Endodermal cell (in vitro differentiated cells): ENCODE measurements at regions not wholly inside any gene's neighbourhood (a gene's known extent, or its start where the extent isn't known, plus 50 kb on each side); places are given as distances from the start of the nearest gene placed in this dataset.
A peak's percentile ranks its signal among the peaks of the same experiment; 100 is the strongest.
"Not testable (repeated sequence)": the region's sequence is repeated elsewhere in the genome, so short reads cannot be mapped to it uniquely, and the experiment has no call there.

ENCODE experiments used
- DNase-seq: peaks from one replicate; pipeline ENCODE4 v3.0.0-alpha.2; 2017
- H3K27ac ChIP-seq: 2 replicates; pipeline ENCODE4 v1.5.1; 2013; ENCODE audit warnings: mild to moderate bottlenecking, low read depth, low read length, moderate library complexity
- H3K27me3 ChIP-seq: 2 replicates; pipeline ENCODE4 v1.6.1; 2013; ENCODE audit warnings: mild to moderate bottlenecking, low read length, moderate library complexity; ENCODE audit not compliant: insufficient read depth, control insufficient read depth, poor library complexity, severe bottlenecking
- H3K36me3 ChIP-seq: 2 replicates; pipeline ENCODE4 v1.7.0; 2013; ENCODE audit warnings: mild to moderate bottlenecking, low read length, moderate library complexity; ENCODE audit not compliant: control insufficient read depth, insufficient read depth
- H3K4me1 ChIP-seq: one replicate; pipeline ENCODE4 v1.7.0; 2013; ENCODE audit warnings: low read length; ENCODE audit not compliant: control insufficient read depth, insufficient read depth
- H3K4me3 ChIP-seq: 2 replicates; pipeline ENCODE4 v1.5.1; 2013; ENCODE audit warnings: mild to moderate bottlenecking, low read length, moderate library complexity
- H3K9ac ChIP-seq: 2 replicates; pipeline ENCODE4 v1.6.1; 2013; ENCODE audit warnings: mild to moderate bottlenecking, low read length, moderate library complexity; ENCODE audit not compliant: poor library complexity, severe bottlenecking; ENCODE audit errors: extremely low read depth
- H3K9me3 ChIP-seq: 2 replicates; pipeline ENCODE4 v1.6.1; 2013; ENCODE audit warnings: mild to moderate bottlenecking, low read length, moderate library complexity; ENCODE audit not compliant: control insufficient read depth
- H3K27ac Mint-ChIP-seq: 2 replicates; pipeline ENCODE4 v1.8.0; 2020; ENCODE audit warnings: mixed read lengths
- H3K27me3 Mint-ChIP-seq: 2 replicates; pipeline ENCODE4 v1.8.0; 2021; ENCODE audit warnings: mild to moderate bottlenecking, mixed read lengths; ENCODE audit not compliant: insufficient read depth
- H3K36me3 Mint-ChIP-seq: 2 replicates; pipeline ENCODE4 v1.8.0; 2020; ENCODE audit warnings: low read depth, mixed read lengths
- H3K4me1 Mint-ChIP-seq: 2 replicates; pipeline ENCODE4 v1.8.0; 2020; ENCODE audit warnings: mixed read lengths
- H3K4me3 Mint-ChIP-seq: 2 replicates; pipeline ENCODE4 v1.8.0; 2020; ENCODE audit warnings: mild to moderate bottlenecking, moderate library complexity, mixed read lengths
- H3K9me3 Mint-ChIP-seq: 2 replicates; pipeline ENCODE4 v1.8.0; 2020; ENCODE audit warnings: mild to moderate bottlenecking, mixed read lengths
- WGBS, 2 experiments: methylation state at CpG; one replicate each; pipeline versions ENCODE4 v1.1.5 to v1.1.7; 2013; ENCODE audit warnings: missing lambda C conversion rate in 2 of 2, mixed read lengths in 1 of 2; ENCODE audit not compliant: insufficient coverage in 1 of 2, insufficient read length in 1 of 2; 5-methylcytosine and 5-hydroxymethylcytosine counted together

DNA sequence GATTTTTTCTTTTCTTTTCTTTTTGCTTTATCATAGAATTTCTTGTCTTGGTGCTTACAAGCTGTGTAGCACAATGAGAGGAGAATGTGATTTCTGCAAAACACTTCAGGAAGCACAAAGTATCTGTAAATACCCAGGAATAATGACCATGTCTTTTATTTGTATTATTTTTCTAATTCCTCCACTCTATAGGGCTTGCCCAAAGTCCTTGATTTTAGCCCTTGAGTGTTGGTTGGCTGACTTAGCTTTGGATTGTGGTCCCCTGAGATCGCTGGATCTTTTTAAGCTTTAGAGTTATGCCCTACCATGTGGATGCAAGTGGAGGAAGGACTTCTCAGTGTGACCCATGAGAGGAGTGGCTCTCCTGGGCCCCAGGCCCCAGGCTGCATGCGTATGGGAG, 52.2 kb downstream of the HOXC4 start:
- H3K36me3 ChIP-seq = not testable (repeated sequence)

DNA sequence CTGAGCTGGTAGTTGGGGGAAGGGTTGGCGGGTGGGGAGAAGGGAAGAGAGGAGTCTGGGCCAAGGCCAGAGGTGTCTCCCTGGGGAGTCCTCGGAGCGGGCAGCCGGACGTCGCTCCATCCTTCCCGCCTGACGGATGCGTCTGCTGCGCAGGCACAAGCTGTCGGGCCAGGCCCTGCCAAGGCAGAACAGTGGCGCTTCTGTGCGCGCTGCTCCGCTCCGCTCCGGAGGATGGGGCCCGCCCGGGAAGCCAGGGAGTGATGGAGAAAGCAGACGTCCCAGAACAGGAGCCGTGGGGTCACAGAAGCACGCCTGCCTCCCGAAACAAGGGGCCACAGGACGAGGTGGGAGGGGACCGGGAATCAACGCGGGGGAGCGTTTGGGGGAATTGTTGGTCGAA, 52.6 kb downstream of the HOXC4 start:
- not testable (repeated sequence) for H3K9ac ChIP-seq, H3K9me3 Mint-ChIP-seq, H3K4me3 ChIP-seq, H3K36me3 ChIP-seq, H3K4me1 ChIP-seq, H3K36me3 Mint-ChIP-seq, H3K4me3 Mint-ChIP-seq, H3K9me3 ChIP-seq, H3K27ac Mint-ChIP-seq, H3K4me1 Mint-ChIP-seq, H3K27ac ChIP-seq
- 6% methylated on average over 10 to 28 of the region's 29 CpGs for WGBS, 2 experiments
- H3K27me3 ChIP-seq = peaks cover 97% of the 10 kb centered on the region
- peak; percentile 59 for DNase-seq
- H3K27me3 Mint-ChIP-seq = peaks cover 98% of the 10 kb centered on the region

More for the DNA sequence above, 52.2 kb downstream of the HOXC4 start:
- not testable (repeated sequence) for DNase-seq, H3K4me3 ChIP-seq, H3K36me3 Mint-ChIP-seq, H3K27ac Mint-ChIP-seq, H3K27ac ChIP-seq, H3K9me3 Mint-ChIP-seq, H3K9me3 ChIP-seq, H3K9ac ChIP-seq, H3K4me1 ChIP-seq, H3K4me1 Mint-ChIP-seq, H3K4me3 Mint-ChIP-seq
- H3K27me3 ChIP-seq = peaks cover 97% of the 10 kb centered on the region
- H3K27me3 Mint-ChIP-seq = peaks cover 98% of the 10 kb centered on the region
- WGBS, 2 experiments = 20 to 53% methylated on average over 1 of the region's 2 CpGs

GRCh38 chr12:54106803-54107579, 53.4 kb downstream of the HOXC4 start:
- H3K4me3 Mint-ChIP-seq, H3K9me3 Mint-ChIP-seq, H3K9me3 ChIP-seq, H3K4me1 ChIP-seq, H3K9ac ChIP-seq, H3K27ac ChIP-seq, H3K4me1 Mint-ChIP-seq, H3K4me3 ChIP-seq, H3K36me3 ChIP-seq, H3K36me3 Mint-ChIP-seq, H3K27ac Mint-ChIP-seq: not testable (repeated sequence)
- H3K27me3 ChIP-seq = peaks cover 96% of the 10 kb centered on the region
- peak; percentile 76 for DNase-seq
- H3K27me3 Mint-ChIP-seq = peaks cover 98% of the 10 kb centered on the region
- WGBS, 2 experiments = 11 to 15% methylated on average over 24 to 56 of the region's 56 CpGs

- not testable (repeated sequence) for H3K4me1 Mint-ChIP-seq, H3K36me3 Mint-ChIP-seq, H3K4me1 ChIP-seq, H3K36me3 ChIP-seq, H3K4me3 ChIP-seq, H3K27ac Mint-ChIP-seq, H3K9me3 Mint-ChIP-seq, DNase-seq, H3K9ac ChIP-seq, H3K4me3 Mint-ChIP-seq, H3K9me3 ChIP-seq, H3K27ac ChIP-seq
- peaks cover 93% of the 10 kb centered on the region for H3K27me3 ChIP-seq
- 54 to 75% methylated on average over 2 to 6 of the region's 6 CpGs for WGBS, 2 experiments
- peaks cover 98% of the 10 kb centered on the region for H3K27me3 Mint-ChIP-seq
Observed at GRCh38 chr12:54112336-54112735, 58.7 kb downstream of the HOXC4 start.

- not testable (repeated sequence) for H3K9me3 Mint-ChIP-seq, H3K36me3 Mint-ChIP-seq, H3K27ac Mint-ChIP-seq, H3K4me1 ChIP-seq, H3K9me3 ChIP-seq, H3K27ac ChIP-seq, H3K4me1 Mint-ChIP-seq, H3K36me3 ChIP-seq, H3K9ac ChIP-seq, H3K4me3 ChIP-seq, H3K4me3 Mint-ChIP-seq
- DNase-seq = peak; percentile 40
- H3K27me3 Mint-ChIP-seq = peaks cover 100% of the 10 kb centered on the region
- 25 to 44% methylated on average over 1 to 6 of the region's 6 CpGs for WGBS, 2 experiments
- H3K27me3 ChIP-seq = peaks cover 97% of the 10 kb centered on the region
Observed at GRCh38 chr12:54116055-54116454, 62.4 kb downstream of the HOXC4 start.

DNA sequence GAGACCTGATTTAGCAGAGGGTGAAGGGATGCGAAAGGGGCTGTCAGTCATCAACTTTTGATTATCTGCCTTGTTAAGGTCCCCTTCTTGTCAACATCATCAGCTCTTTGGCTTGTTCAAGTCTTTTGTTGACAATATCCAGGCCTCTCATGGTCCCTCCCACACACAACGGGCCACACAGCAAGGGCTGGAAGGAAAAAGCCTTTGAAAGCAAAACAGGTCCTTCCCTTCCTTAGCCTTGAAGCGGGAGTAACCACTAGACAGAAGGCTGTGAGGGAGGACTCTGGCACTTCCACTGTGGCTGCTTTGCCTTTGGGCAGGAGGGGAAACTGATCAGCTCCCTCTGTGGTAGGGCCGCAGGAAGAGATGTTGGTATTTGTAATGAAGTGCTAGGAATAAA, 63.8 kb downstream of the HOXC4 start:
- not testable (repeated sequence) for H3K36me3 ChIP-seq, H3K27ac ChIP-seq, H3K9me3 ChIP-seq, H3K4me1 ChIP-seq, H3K4me1 Mint-ChIP-seq, H3K36me3 Mint-ChIP-seq, H3K4me3 Mint-ChIP-seq, H3K9me3 Mint-ChIP-seq, H3K27ac Mint-ChIP-seq, H3K9ac ChIP-seq, H3K4me3 ChIP-seq
- WGBS, 2 experiments = 11 to 66% methylated on average over 1 to 3 of the region's 4 CpGs
- DNase-seq = peak; percentile 23
- peaks cover 100% of the 10 kb centered on the region for H3K27me3 Mint-ChIP-seq
- H3K27me3 ChIP-seq = peaks cover 97% of the 10 kb centered on the region

- not testable (repeated sequence) for H3K9me3 ChIP-seq, H3K4me1 Mint-ChIP-seq, H3K4me3 ChIP-seq, H3K9me3 Mint-ChIP-seq, H3K27ac Mint-ChIP-seq, DNase-seq, H3K36me3 Mint-ChIP-seq, H3K4me3 Mint-ChIP-seq, H3K36me3 ChIP-seq, H3K4me1 ChIP-seq, H3K27ac ChIP-seq, H3K9ac ChIP-seq
- peaks cover 100% of the 10 kb centered on the region for H3K27me3 Mint-ChIP-seq
- H3K27me3 ChIP-seq = peaks cover 96% of the 10 kb centered on the region
- 71% methylated on average over 1 of the region's 1 CpG; no CpG with 5 or more reads in 1 of the 2 experiments for WGBS, 2 experiments
Observed at GRCh38 chr12:54119082-54119481, 65.4 kb downstream of the HOXC4 start.
